ENCODE measurements at regions not wholly inside any gene's neighbourhood (a gene's known extent, or its start where the extent isn't known, plus 50 kb on each side); places are given as distances from the start of the nearest gene placed in this dataset.

- peaks cover 22% of the 10 kb centered on the region for H3K4me1 Mint-ChIP-seq (ENCODE audit: unreplicated experiment)
- TF ChIP-seq, protein P1, sequence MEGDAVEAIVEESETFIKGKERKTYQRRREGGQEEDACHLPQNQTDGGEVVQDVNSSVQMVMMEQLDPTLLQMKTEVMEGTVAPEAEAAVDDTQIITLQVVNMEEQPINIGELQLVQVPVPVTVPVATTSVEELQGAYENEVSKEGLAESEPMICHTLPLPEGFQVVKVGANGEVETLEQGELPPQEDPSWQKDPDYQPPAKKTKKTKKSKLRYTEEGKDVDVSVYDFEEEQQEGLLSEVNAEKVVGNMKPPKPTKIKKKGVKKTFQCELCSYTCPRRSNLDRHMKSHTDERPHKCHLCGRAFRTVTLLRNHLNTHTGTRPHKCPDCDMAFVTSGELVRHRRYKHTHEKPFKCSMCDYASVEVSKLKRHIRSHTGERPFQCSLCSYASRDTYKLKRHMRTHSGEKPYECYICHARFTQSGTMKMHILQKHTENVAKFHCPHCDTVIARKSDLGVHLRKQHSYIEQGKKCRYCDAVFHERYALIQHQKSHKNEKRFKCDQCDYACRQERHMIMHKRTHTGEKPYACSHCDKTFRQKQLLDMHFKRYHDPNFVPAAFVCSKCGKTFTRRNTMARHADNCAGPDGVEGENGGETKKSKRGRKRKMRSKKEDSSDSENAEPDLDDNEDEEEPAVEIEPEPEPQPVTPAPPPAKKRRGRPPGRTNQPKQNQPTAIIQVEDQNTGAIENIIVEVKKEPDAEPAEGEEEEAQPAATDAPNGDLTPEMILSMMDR (IDR thresholded peaks at IDR 0.05) = no peak
- peaks cover 2% of the 10 kb centered on the region for H3K9me3 Mint-ChIP-seq (ENCODE audit: unreplicated experiment)
- peaks cover 3% of the 10 kb centered on the region for H3K27me3 Mint-ChIP-seq (ENCODE audit: unreplicated experiment)
- no peak overlapping the region for H3K4me3 Mint-ChIP-seq (ENCODE audit: unreplicated experiment)
- no peak overlapping the region for H3K27ac Mint-ChIP-seq (ENCODE audit: unreplicated experiment)
- DNase-seq (ENCODE audit: extremely low spot score, unreplicated experiment) = no peak
- peaks cover under 1% of the 10 kb centered on the region for H3K36me3 Mint-ChIP-seq (ENCODE audit: unreplicated experiment)
Measured at GRCh38 chr2:5913711-5914395, 221.7 kb downstream of the SOX11 start.

GRCh38 chr2:5914811-5915611 lies 222.8 kb downstream of the SOX11 start:
- H3K4me3 Mint-ChIP-seq (ENCODE audit: unreplicated experiment) = peak overlapping the region; percentile 41
- DNase-seq (ENCODE audit: extremely low spot score, unreplicated experiment) = peak; percentile 88
- TF ChIP-seq, protein P1 (IDR thresholded peaks at IDR 0.05) = peak; percentile 52
- peaks cover 4% of the 10 kb centered on the region for H3K36me3 Mint-ChIP-seq (ENCODE audit: unreplicated experiment)
- peaks cover 22% of the 10 kb centered on the region for H3K4me1 Mint-ChIP-seq (ENCODE audit: unreplicated experiment)
- H3K27me3 Mint-ChIP-seq (ENCODE audit: unreplicated experiment) = peaks cover 3% of the 10 kb centered on the region
- H3K9me3 Mint-ChIP-seq (ENCODE audit: unreplicated experiment) = peaks cover 14% of the 10 kb centered on the region
- H3K27ac Mint-ChIP-seq (ENCODE audit: unreplicated experiment) = peak overlapping the region; percentile 61

DNA sequence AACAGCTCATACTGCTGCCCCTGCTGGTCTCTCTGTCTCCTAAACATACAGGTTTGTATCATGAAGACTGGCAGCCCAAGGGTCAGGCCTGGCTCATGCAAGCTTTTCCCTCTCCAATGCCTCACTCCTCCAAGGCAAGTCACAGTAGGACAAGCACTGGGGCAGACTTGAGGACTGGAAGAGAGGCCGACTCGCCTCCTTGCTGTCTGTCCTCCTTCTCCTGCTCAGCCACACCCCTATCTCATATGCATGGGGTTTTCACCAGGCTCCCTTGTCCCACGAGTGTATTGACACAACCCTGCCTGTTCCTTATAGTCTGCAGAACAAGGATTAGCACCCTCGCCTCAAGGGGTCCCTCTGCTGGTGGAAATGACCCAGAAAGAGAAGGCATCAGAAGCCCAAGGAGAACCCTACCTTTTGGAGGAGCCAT lies 223.7 kb downstream of the SOX11 start:
- H3K4me3 Mint-ChIP-seq (ENCODE audit: unreplicated experiment) = no peak overlapping the region
- TF ChIP-seq, protein P1 (IDR thresholded peaks at IDR 0.05) = peak; percentile 39
- H3K36me3 Mint-ChIP-seq (ENCODE audit: unreplicated experiment) = peaks cover 4% of the 10 kb centered on the region
- H3K4me1 Mint-ChIP-seq (ENCODE audit: unreplicated experiment) = peaks cover 22% of the 10 kb centered on the region
- H3K27me3 Mint-ChIP-seq (ENCODE audit: unreplicated experiment) = peaks cover 3% of the 10 kb centered on the region
- DNase-seq (ENCODE audit: extremely low spot score, unreplicated experiment) = no peak
- H3K27ac Mint-ChIP-seq (ENCODE audit: unreplicated experiment) = peak overlapping the region; percentile 61
- H3K9me3 Mint-ChIP-seq (ENCODE audit: unreplicated experiment) = peaks cover 14% of the 10 kb centered on the region

DNA sequence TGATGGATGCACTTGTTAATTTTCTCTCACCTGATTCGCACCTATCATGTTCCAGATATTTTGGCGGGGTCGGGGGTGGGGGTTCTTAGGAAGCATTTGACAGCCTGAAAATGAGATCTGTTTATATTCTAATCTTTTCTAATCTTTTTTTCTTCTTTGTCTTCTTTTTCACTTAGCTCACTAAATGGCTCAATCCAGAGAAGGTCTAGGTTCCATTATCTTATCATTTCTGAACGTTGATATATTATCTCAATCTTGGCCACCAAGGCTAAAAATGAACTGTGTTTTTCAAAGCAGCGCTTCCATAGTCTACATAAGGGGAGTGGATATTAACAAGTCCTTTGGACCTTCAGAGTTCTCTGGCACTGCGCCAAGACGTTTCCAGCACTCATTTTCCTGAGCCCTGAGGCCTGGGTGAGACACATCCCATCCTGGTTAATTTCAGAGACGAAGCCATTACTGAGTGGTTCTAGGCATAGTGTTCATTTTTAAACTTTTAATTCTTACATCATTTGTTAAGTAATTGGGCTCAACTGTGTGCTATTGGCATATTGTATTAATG lies 229.0 kb downstream of the SOX11 start:
- H3K36me3 Mint-ChIP-seq (ENCODE audit: unreplicated experiment) = peaks cover 4% of the 10 kb centered on the region
- H3K9me3 Mint-ChIP-seq (ENCODE audit: unreplicated experiment) = peaks cover 22% of the 10 kb centered on the region
- no peak overlapping the region for H3K4me3 Mint-ChIP-seq (ENCODE audit: unreplicated experiment)
- TF ChIP-seq, protein P1 (IDR thresholded peaks at IDR 0.05) = no peak
- no peaks in the 10 kb centered on the region for H3K27me3 Mint-ChIP-seq (ENCODE audit: unreplicated experiment)
- DNase-seq (ENCODE audit: extremely low spot score, unreplicated experiment) = no peak
- no peak overlapping the region for H3K27ac Mint-ChIP-seq (ENCODE audit: unreplicated experiment)
- peaks cover 2% of the 10 kb centered on the region for H3K4me1 Mint-ChIP-seq (ENCODE audit: unreplicated experiment)

Data from osteocyte (in vitro differentiated cells).